GM23248 (cell line): ENCODE measurements at regions not wholly inside any gene's neighbourhood (a gene's known extent, or its start where the extent isn't known, plus 50 kb on each side); places are given as distances from the start of the nearest gene placed in this dataset.

Experiments
- EZH2 ChIP-seq: fragments of 200-600 bp; sonication (generic); IDR thresholded peaks from 2 replicates; pipeline ENCODE4 v1.6.1; 2018; ENCODE audit warnings: antibody characterized with exemption, mild to moderate bottlenecking; ENCODE audit not compliant: insufficient read depth, poor library complexity, severe bottlenecking
- EZH2phosphoT487 ChIP-seq: fragments of 200-600 bp; sonication (generic); IDR thresholded peaks from 2 replicates; pipeline ENCODE4 v1.6.1; 2018; ENCODE audit warnings: antibody characterized with exemption, moderate library complexity, mild to moderate bottlenecking, low read depth; ENCODE audit not compliant: insufficient read depth

DNA sequence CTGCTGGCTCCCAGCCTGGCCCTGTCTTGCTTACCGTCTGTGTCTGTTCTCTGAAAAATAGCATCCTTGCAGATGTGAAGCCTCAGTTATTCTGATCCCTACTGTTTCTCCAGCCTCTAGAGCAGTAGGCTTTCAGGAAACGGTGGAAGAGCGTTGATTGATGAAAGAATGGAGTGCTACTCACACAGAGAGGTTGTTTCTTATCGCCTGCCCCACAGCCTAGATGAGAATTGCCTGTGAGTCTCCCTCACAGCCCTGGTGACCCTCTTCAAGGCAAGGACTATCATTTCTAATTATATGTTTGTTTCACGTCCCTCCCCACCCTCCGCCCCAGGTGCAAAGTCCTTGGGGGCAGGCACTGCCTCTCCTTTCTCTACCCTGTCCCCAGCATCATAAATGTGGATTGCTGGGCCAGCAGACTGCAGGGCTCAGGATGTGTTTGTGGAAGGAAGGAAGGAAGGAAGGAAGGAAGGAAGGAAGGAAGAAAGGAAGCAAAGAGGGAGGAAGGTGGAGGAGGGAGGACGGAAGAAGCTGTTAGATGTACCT, 575.3 kb upstream of the B3GAT1 start:
- TF ChIP-seq EZH2 (no peak), EZH2phosphoT487 (no peak)
